Sigmoid colon (tissue), 4 donors: ENCODE measurements at regions not wholly inside any gene's neighbourhood (a gene's known extent, or its start where the extent isn't known, plus 50 kb on each side); places are given as distances from the start of the nearest gene placed in this dataset.

ENCODE experiments used
- CTCF ChIP-seq, 4 experiments: fragments of 450-650 bp in 3 of 4; fragments of 200-600 bp in 1 of 4; IDR thresholded peaks; one replicate each; pipeline ENCODE4 v1.5.1; 2016 to 2019; ENCODE audit warnings: antibody characterized with exemption in 4 of 4, mild to moderate bottlenecking in 3 of 4, moderate library complexity in 2 of 4
- EP300 ChIP-seq, 4 donors: sonication (generic); formaldehyde crosslinking; IDR thresholded peaks; one replicate each; pipeline ENCODE4 v1.6.1; 2017; ENCODE audit warnings: antibody characterized with exemption in 4 of 4
- POLR2A ChIP-seq, 2 donors: fragments of 450-650 bp; IDR thresholded peaks; one replicate each; pipeline ENCODE4 v1.6.1; 2016; ENCODE audit warnings: antibody characterized with exemption in 2 of 2, mild to moderate bottlenecking in 2 of 2, moderate library complexity in 2 of 2

GRCh38 chr2:219829667-219830352, 202.4 kb downstream of the SLC4A3 start:
- no peak for TF ChIP-seq CTCF (IDR thresholded peaks at IDR 0.05)
- TF ChIP-seq POLR2A (IDR thresholded peaks at IDR 0.05) = no peak
- no peak for TF ChIP-seq EP300 (IDR thresholded peaks at IDR 0.05)
